K562 (cell line): ENCODE measurements at regions not wholly inside any gene's neighbourhood (a gene's known extent, or its start where the extent isn't known, plus 50 kb on each side); places are given as distances from the start of the nearest gene placed in this dataset.
"Not testable (repeated sequence)": the region's sequence is repeated elsewhere in the genome, so short reads cannot be mapped to it uniquely, and the experiment has no call there.

Source experiments
- ATAC-seq: fragments of 200-7000 bp; cut with Tn5 transposase; 3 replicates; pipeline ENCODE4 v1.9.1; 2020; ENCODE audit warnings: moderate library complexity
- BruUV-seq: library from RNA; stranded (reverse); fragments of 400-500 nt; replicated peaks from 2 replicates; lab custom pipeline; 2021; lab: Mats Ljungman, UMichigan
- CTCF ChIA-PET: fragments of 300-600 bp; formaldehyde crosslinking; extraction: SDS; loops from one replicate; lab custom pipeline; 2021; ENCODE audit warnings: low intra/inter-chr PET ratio; lab: Yijun Ruan, JAX
- POLR2A ChIA-PET: fragments of 300-600, 350-650 bp; sonication (Branson Sonifier 250); formaldehyde crosslinking; extraction: SDS; loops from one replicate; lab custom pipeline; 2021; ENCODE audit warnings: antibody characterized with exemption, inconsistent platforms; lab: Yijun Ruan, JAX
- DNase-seq, 4 experiments: peaks; one replicate each; pipeline versions ENCODE4 v3.0.0 to v3.0.0-alpha.2; 2011 to 2018; ENCODE audit warnings: low spot score in 3 of 4, mixed read lengths in 3 of 4; ENCODE audit errors: extremely low read depth in 1 of 4
- FAIRE-seq: peaks from 2 replicates; lab custom pipeline; 2011; peaks lifted over from hg19 to GRCh38; lab: Jason Lieb, UNC
- H2AFZ ChIP-seq: 2 replicates; pipeline ENCODE4 v1.6.0; 2011; ENCODE audit warnings: low read depth, low read length, control low read depth, inconsistent platforms
- H3K27ac ChIP-seq: fragments of 200-600 bp; 3 replicates; pipeline ENCODE4 v1.8.0; 2011; ENCODE audit warnings: low read depth, mild to moderate bottlenecking, control low read depth, inconsistent platforms, low read length, moderate library complexity, mixed read lengths; ENCODE audit errors: extremely low read depth
- H3K27me3 ChIP-seq, 2 experiments: fragments of 300-600 bp in 1 of 2; 2 replicates in 1 of 2; 3 replicates in 1 of 2; pipeline versions ENCODE4 v1.6.0 to v1.8.0; 2011; ENCODE audit warnings: inconsistent platforms in 2 of 2, low read length in 2 of 2, mild to moderate bottlenecking in 1 of 2, mixed read lengths in 1 of 2, moderate library complexity in 1 of 2; ENCODE audit not compliant: control insufficient read depth in 2 of 2, insufficient read depth in 2 of 2
- H3K36me3 ChIP-seq: fragments of 300-600 bp; 3 replicates; pipeline ENCODE4 v1.8.0; 2011; ENCODE audit warnings: mild to moderate bottlenecking, low read length, inconsistent platforms; ENCODE audit not compliant: control insufficient read depth, insufficient read depth
- H3K4me1 ChIP-seq, 2 experiments: fragments of 200-600 bp in 1 of 2; replicated peaks in 1 of 2; 2 replicates in 1 of 2; 3 replicates in 1 of 2; pipeline versions ENCODE4 v1.5.1 to v1.8.0; 2011; ENCODE audit warnings: inconsistent platforms in 2 of 2, low read length in 2 of 2, mild to moderate bottlenecking in 1 of 2, mixed read lengths in 1 of 2, moderate library complexity in 1 of 2; ENCODE audit not compliant: control insufficient read depth in 2 of 2, insufficient read depth in 2 of 2
- H3K4me2 ChIP-seq: 2 replicates; pipeline ENCODE4 v1.6.1; 2011; ENCODE audit warnings: low read length, control low read depth, inconsistent platforms, mixed read lengths; ENCODE audit not compliant: insufficient read depth
- H3K4me3 ChIP-seq: fragments of 200-600 bp; sonication (generic), shearing (Covaris generic); 2 replicates; pipeline ENCODE4 v1.5.1; 2016; ENCODE audit warnings: control low read depth, inconsistent platforms
- H3K79me2 ChIP-seq: fragments of 200-600 bp; 3 replicates; pipeline ENCODE4 v1.8.0; 2011; ENCODE audit warnings: low read length, inconsistent platforms; ENCODE audit not compliant: control insufficient read depth, insufficient read depth
- H3K9ac ChIP-seq, 2 experiments: 2 replicates each; pipeline versions ENCODE4 v1.6.0 to v1.6.1; 2011; ENCODE audit warnings: low read depth in 2 of 2, low read length in 2 of 2, control low read depth in 1 of 2, inconsistent platforms in 1 of 2, mild to moderate bottlenecking in 1 of 2, mixed read lengths in 1 of 2; ENCODE audit not compliant: insufficient read depth in 1 of 2
- H3K9me1 ChIP-seq: one replicate; pipeline ENCODE4 v1.6.0; 2011; ENCODE audit warnings: inconsistent platforms, mild to moderate bottlenecking, low read length, moderate library complexity; ENCODE audit not compliant: control insufficient read depth, insufficient read depth
- H3K9me3 ChIP-seq: replicated peaks from 2 replicates; pipeline ENCODE4 v1.5.1; 2011; ENCODE audit warnings: low read depth, low read length, inconsistent platforms; ENCODE audit not compliant: control insufficient read depth, insufficient read depth
- H4K20me1 ChIP-seq: replicated peaks from 2 replicates; pipeline ENCODE4 v1.6.1; 2011; ENCODE audit warnings: low read length, inconsistent platforms, mixed read lengths; ENCODE audit not compliant: control insufficient read depth, insufficient read depth
- DACH1 ChIP-seq: fragments of 450-650 bp; IDR thresholded peaks from 2 replicates; pipeline ENCODE4 v1.6.1; 2018; ENCODE audit not compliant: partially characterized antibody
- MEIS2 ChIP-seq: fragments of 450-650 bp; IDR thresholded peaks from 2 replicates; pipeline ENCODE4 v1.6.1; 2014; ENCODE audit warnings: mild to moderate bottlenecking; ENCODE audit not compliant: partially characterized antibody
- ZBTB7A ChIP-seq: IDR thresholded peaks from 2 replicates; pipeline ENCODE4 v1.6.1; 2011; ENCODE audit warnings: low read depth, mild to moderate bottlenecking, low read length, moderate library complexity, borderline replicate concordance; ENCODE audit not compliant: control insufficient read depth
- WGBS: fragments of 100-300 bp; shearing (Covaris generic); methylation state at CpG from one replicate; pipeline ENCODE4 v1.1.6; 2016; ENCODE audit warnings: low coverage, mixed read lengths; ENCODE audit not compliant: insufficient coverage; ENCODE audit errors: missing lambda C conversion rate; 5-methylcytosine and 5-hydroxymethylcytosine counted together
- in situ Hi-C: fragments of 300-500 bp; cut with MboI; formaldehyde crosslinking; loops from 4 replicates; pipeline ENCODE4 v1.15.0; 2018; ENCODE audit warnings: inconsistent platforms, mixed read lengths
- intact Hi-C: fragments of 100-400 bp; cut with micrococcal nuclease; formaldehyde crosslinking; loops from 2 replicates; pipeline ENCODE4 v1.14.2; 2022

GRCh38 chr7:120079704-120080103 lies 193.3 kb upstream of the KCND2 start:
- no peak overlapping the region for H2AFZ ChIP-seq
- DNase-seq = peak in 1 of 4 experiments; percentile 41
- H3K9me1 ChIP-seq = no peaks in the 10 kb centered on the region
- H3K4me1 ChIP-seq = no peaks in the 10 kb centered on the region; a peak in 1 of 5 replicates
- POLR2A ChIA-PET = no interaction called here
- H3K36me3 ChIP-seq = no peaks in the 10 kb centered on the region
- H3K4me2 ChIP-seq = no peak overlapping the region
- CTCF ChIA-PET = interaction anchor here (0.7 kb wide), 1 partner anchor 142 kb away, joined by 6 read pairs; no protein-coding TSS in a partner anchor
- H3K79me2 ChIP-seq = no peaks in the 10 kb centered on the region
- H3K27me3 ChIP-seq = no peaks in the 10 kb centered on the region
- no peaks in the 10 kb centered on the region for H3K9me3 ChIP-seq
- TF ChIP-seq MEIS2 (peak; percentile 16), ZBTB7A (no peak), DACH1 (peak; percentile 19)
- TF ChIP-seq, all 486 proteins: peak for 2
- no peak overlapping the region for H3K4me3 ChIP-seq
- no peak overlapping the region for H3K27ac ChIP-seq
- in situ Hi-C loops = no loop called here
- no TSS peak for BruUV-seq
- intact Hi-C loops = no loop called here
- FAIRE-seq (peak; percentile 58), ATAC-seq (peak; percentile 79)
- H4K20me1 ChIP-seq = no peaks in the 10 kb centered on the region
- H3K9ac ChIP-seq = no peak overlapping the region
- 2% methylated on average over 3 of the region's 3 CpGs for WGBS

GRCh38 chr7:120086468-120086867 lies 186.5 kb upstream of the KCND2 start:
- POLR2A ChIA-PET, H3K4me1 ChIP-seq, H3K4me3 ChIP-seq, BruUV-seq, H3K79me2 ChIP-seq, H3K36me3 ChIP-seq, H3K9me3 ChIP-seq, H4K20me1 ChIP-seq, H3K9me1 ChIP-seq, H3K27me3 ChIP-seq, H3K9ac ChIP-seq, FAIRE-seq, intact Hi-C loops, in situ Hi-C loops, H3K27ac ChIP-seq, DNase-seq, CTCF ChIA-PET: not testable (repeated sequence)
- WGBS = 11% methylated on average over 16 of the region's 16 CpGs
- Histone ChIP-seq H3K4me2 (peak overlapping the region; percentile 2; the same call in 1 of the 2 replicates), H2AFZ (peak overlapping the region; percentile 4)
- ATAC-seq = peak; percentile 66
